HEK293 (cell line): ENCODE measurements at regions not wholly inside any gene's neighbourhood (a gene's known extent, or its start where the extent isn't known, plus 50 kb on each side); places are given as distances from the start of the nearest gene placed in this dataset.

Experiments
- CTCF ChIA-PET: fragments of 350-600 bp; formaldehyde crosslinking; extraction: SDS; loops from one replicate; lab custom pipeline; 2021; ENCODE audit warnings: antibody characterized with exemption; lab: Yijun Ruan, JAX
- POLR2A ChIA-PET: fragments of 300-600 bp; formaldehyde crosslinking; extraction: SDS; loops from one replicate; lab custom pipeline; 2020; ENCODE audit warnings: antibody characterized with exemption, inconsistent platforms; lab: Yijun Ruan, JAX
- H3K27ac ChIP-seq: fragments of 200-500 bp; sonication (Bioruptor generic); 2 replicates; pipeline ENCODE4 v1.5.1; 2014; ENCODE audit warnings: low read depth, low read length, control low read depth, inconsistent platforms; ENCODE audit errors: extremely low read depth
- H3K36me3 ChIP-seq, 2 experiments: fragments of 200-500 bp in 1 of 2; sonication (Bioruptor generic) in 1 of 2; 1 replicate in 1 of 2; 2 replicates in 1 of 2; pipeline ENCODE4 v1.5.1; 2014 to 2017; ENCODE audit warnings: inconsistent platforms in 2 of 2, low read length in 2 of 2; ENCODE audit not compliant: control insufficient read depth in 2 of 2, insufficient read depth in 1 of 2
- H3K4me1 ChIP-seq: fragments of 200-500 bp; sonication (Bioruptor generic); 2 replicates; pipeline ENCODE4 v1.5.1; 2014; ENCODE audit warnings: mild to moderate bottlenecking, low read length, inconsistent platforms; ENCODE audit not compliant: control insufficient read depth, insufficient read depth
- H3K4me3 ChIP-seq: 2 replicates; pipeline ENCODE4 v1.5.1; 2011; ENCODE audit warnings: low read depth, mild to moderate bottlenecking, control low read depth, low read length, moderate library complexity
- H3K9me3 ChIP-seq: fragments of 200-500 bp; sonication (Bioruptor generic); 2 replicates; pipeline ENCODE4 v1.5.1; 2014; ENCODE audit warnings: low read depth, low read length, inconsistent platforms; ENCODE audit not compliant: control insufficient read depth, insufficient read depth
- GLIS2 ChIP-seq: fragments of 450-650 bp; formaldehyde crosslinking; IDR thresholded peaks from 2 replicates; pipeline ENCODE4 v1.5.1; 2016; ENCODE audit warnings: missing biosample characterization, missing genetic modification characterization
- HOXC10 ChIP-seq: sonication (generic); formaldehyde crosslinking; IDR thresholded peaks from 2 replicates; pipeline ENCODE4 v1.8.1; 2023; ENCODE audit warnings: mild to moderate bottlenecking, missing genetic modification reagents
- KLF10 ChIP-seq: fragments of 450-650 bp; IDR thresholded peaks from 2 replicates; pipeline ENCODE4 v1.5.1; 2018; ENCODE audit warnings: missing biosample characterization, mild to moderate bottlenecking, missing genetic modification characterization
- MEIS1 ChIP-seq: sonication (generic); formaldehyde crosslinking; IDR thresholded peaks from 2 replicates; pipeline ENCODE4 v1.8.1; 2022; ENCODE audit warnings: missing genetic modification reagents, mild to moderate bottlenecking, borderline replicate concordance
- OSR2 ChIP-seq: fragments of 450-650 bp; formaldehyde crosslinking; IDR thresholded peaks from 2 replicates; pipeline ENCODE4 v1.5.1; 2016; ENCODE audit warnings: missing biosample characterization, missing genetic modification characterization
- RBAK ChIP-seq: fragments of 450-650 bp; formaldehyde crosslinking; IDR thresholded peaks from 2 replicates; pipeline ENCODE4 v1.5.1; 2016; ENCODE audit warnings: missing biosample characterization, missing genetic modification characterization
- SP7 ChIP-seq: fragments of 450-650 bp; formaldehyde crosslinking; IDR thresholded peaks from 2 replicates; pipeline ENCODE4 v1.5.1; 2016; ENCODE audit warnings: missing biosample characterization, missing genetic modification characterization
- ZBTB17 ChIP-seq: fragments of 450-650 bp; formaldehyde crosslinking; IDR thresholded peaks from 2 replicates; pipeline ENCODE4 v1.5.1; 2016; ENCODE audit warnings: missing biosample characterization, missing genetic modification characterization
- ZFP69B ChIP-seq: fragments of 450-650 bp; formaldehyde crosslinking; IDR thresholded peaks from 2 replicates; pipeline ENCODE4 v1.5.1; 2016; ENCODE audit warnings: missing biosample characterization, missing genetic modification characterization
- ZNF16 ChIP-seq: fragments of 450-650 bp; formaldehyde crosslinking; IDR thresholded peaks from 2 replicates; pipeline ENCODE4 v1.5.1; 2016; ENCODE audit warnings: low read depth, missing biosample characterization, missing genetic modification characterization
- ZNF223 ChIP-seq: fragments of 450-650 bp; formaldehyde crosslinking; IDR thresholded peaks from 2 replicates; pipeline ENCODE4 v1.5.1; 2016; ENCODE audit warnings: missing biosample characterization, missing genetic modification characterization
- ZNF24 ChIP-seq: fragments of 450-650 bp; formaldehyde crosslinking; IDR thresholded peaks from 2 replicates; pipeline ENCODE4 v1.5.1; 2016; ENCODE audit warnings: missing biosample characterization, missing genetic modification characterization
- ZNF302 ChIP-seq: fragments of 450-650 bp; formaldehyde crosslinking; IDR thresholded peaks from 2 replicates; pipeline ENCODE4 v1.5.1; 2016; ENCODE audit warnings: missing biosample characterization, missing genetic modification characterization, low read depth
- ZNF48 ChIP-seq: fragments of 450-650 bp; formaldehyde crosslinking; IDR thresholded peaks from 2 replicates; pipeline ENCODE4 v1.5.1; 2016; ENCODE audit warnings: missing biosample characterization, missing genetic modification characterization
- ZNF510 ChIP-seq: fragments of 450-650 bp; formaldehyde crosslinking; IDR thresholded peaks from 2 replicates; pipeline ENCODE4 v1.5.1; 2018; ENCODE audit warnings: mild to moderate bottlenecking, missing genetic modification characterization, missing biosample characterization; ENCODE audit not compliant: insufficient replicate concordance
- ZNF514 ChIP-seq: fragments of 450-650 bp; formaldehyde crosslinking; IDR thresholded peaks from 2 replicates; pipeline ENCODE4 v1.5.1; 2016; ENCODE audit warnings: missing biosample characterization, missing genetic modification characterization
- ZNF555 ChIP-seq: fragments of 450-650 bp; formaldehyde crosslinking; conservative IDR thresholded peaks from 2 replicates; pipeline ENCODE4 v1.5.1; 2017; ENCODE audit warnings: missing biosample characterization, mild to moderate bottlenecking, missing genetic modification characterization, inconsistent platforms
- ZNF610 ChIP-seq: fragments of 450-650 bp; formaldehyde crosslinking; IDR thresholded peaks from 2 replicates; pipeline ENCODE4 v1.5.1; 2016; ENCODE audit warnings: missing biosample characterization, missing genetic modification characterization, borderline replicate concordance
- ZNF621 ChIP-seq: fragments of 450-650 bp; formaldehyde crosslinking; IDR thresholded peaks from 2 replicates; pipeline ENCODE4 v1.5.1; 2017; ENCODE audit warnings: missing biosample characterization, missing genetic modification characterization
- ZNF623 ChIP-seq: fragments of 450-650 bp; formaldehyde crosslinking; IDR thresholded peaks from 2 replicates; pipeline ENCODE4 v1.5.1; 2016; ENCODE audit warnings: missing biosample characterization, missing genetic modification characterization
- ZNF660 ChIP-seq: fragments of 450-650 bp; IDR thresholded peaks from 2 replicates; pipeline ENCODE4 v1.5.1; 2018; ENCODE audit warnings: missing biosample characterization, mild to moderate bottlenecking, missing genetic modification characterization
- TF ChIP-seq, protein P1 (sequence below): fragments of 450-650 bp; formaldehyde crosslinking; IDR thresholded peaks from 2 replicates; pipeline ENCODE4 v1.5.1; 2017; ENCODE audit warnings: missing biosample characterization, missing genetic modification characterization
- TF ChIP-seq, protein P2 (sequence below): fragments of 450-650 bp; formaldehyde crosslinking; IDR thresholded peaks from 2 replicates; pipeline ENCODE4 v1.5.1; 2016; ENCODE audit warnings: missing biosample characterization, missing genetic modification characterization

GRCh38 chr20:48416002-48416401 lies 411.8 kb downstream of the PREX1 start:
- H3K36me3 ChIP-seq = no peaks in the 10 kb centered on the region
- CTCF ChIA-PET = no interaction called here
- TF ChIP-seq ZNF514 (tag by site-specific recombination) (no peak), ZNF223 (tag by site-specific recombination) (no peak), ZNF24 (tag by site-specific recombination) (no peak), KLF10 (tag by site-specific recombination) (no peak), ZBTB17 (tag by site-specific recombination) (peak; percentile 44; the same call in 1 of the 2 replicates)
- TF ChIP-seq, all 188 proteins: peak for 1
- POLR2A ChIA-PET = no interaction called here
- no peaks in the 10 kb centered on the region for H3K9me3 ChIP-seq
- H3K4me3 ChIP-seq = no peak overlapping the region
- no peaks in the 10 kb centered on the region for H3K4me1 ChIP-seq
- no peak overlapping the region for H3K27ac ChIP-seq

DNA sequence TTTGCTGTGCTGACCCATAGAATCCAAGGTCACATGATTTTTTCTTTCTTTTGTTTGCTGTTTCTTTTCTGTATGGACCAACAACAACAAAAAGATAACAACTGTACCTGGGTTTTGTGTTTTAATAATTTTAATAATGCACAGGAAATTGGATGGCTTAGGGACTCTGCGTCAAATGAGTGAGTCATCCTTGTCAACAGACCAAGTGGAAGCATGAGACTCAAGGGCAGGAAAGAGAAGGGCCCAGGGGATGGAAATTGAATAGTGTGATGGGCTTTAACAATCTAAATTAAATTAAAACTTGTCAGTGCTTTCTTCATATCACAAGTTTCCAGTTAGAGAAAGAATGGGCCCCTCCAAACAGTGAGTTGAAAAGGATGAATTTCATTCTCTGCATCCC lies 413.0 kb downstream of the PREX1 start:
- Histone ChIP-seq H3K4me1 (no peaks in the 10 kb centered on the region), H3K4me3 (no peak overlapping the region), H3K27ac (no peak overlapping the region), H3K36me3 (no peaks in the 10 kb centered on the region), H3K9me3 (no peaks in the 10 kb centered on the region)
- no peak for TF ChIP-seq ZNF302 (tag by site-specific recombination)
- TF ChIP-seq HOXC10 (CRISPR knock-in tag) = no peak
- no peak for TF ChIP-seq ZNF223 (tag by site-specific recombination)
- TF ChIP-seq GLIS2 (tag by site-specific recombination) = no peak
- TF ChIP-seq, protein P1, sequence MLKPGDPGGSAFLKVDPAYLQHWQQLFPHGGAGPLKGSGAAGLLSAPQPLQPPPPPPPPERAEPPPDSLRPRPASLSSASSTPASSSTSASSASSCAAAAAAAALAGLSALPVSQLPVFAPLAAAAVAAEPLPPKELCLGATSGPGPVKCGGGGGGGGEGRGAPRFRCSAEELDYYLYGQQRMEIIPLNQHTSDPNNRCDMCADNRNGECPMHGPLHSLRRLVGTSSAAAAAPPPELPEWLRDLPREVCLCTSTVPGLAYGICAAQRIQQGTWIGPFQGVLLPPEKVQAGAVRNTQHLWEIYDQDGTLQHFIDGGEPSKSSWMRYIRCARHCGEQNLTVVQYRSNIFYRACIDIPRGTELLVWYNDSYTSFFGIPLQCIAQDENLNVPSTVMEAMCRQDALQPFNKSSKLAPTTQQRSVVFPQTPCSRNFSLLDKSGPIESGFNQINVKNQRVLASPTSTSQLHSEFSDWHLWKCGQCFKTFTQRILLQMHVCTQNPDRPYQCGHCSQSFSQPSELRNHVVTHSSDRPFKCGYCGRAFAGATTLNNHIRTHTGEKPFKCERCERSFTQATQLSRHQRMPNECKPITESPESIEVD (tag by site-specific recombination) = no peak
- TF ChIP-seq ZNF623 (tag by site-specific recombination) = no peak
- TF ChIP-seq, protein P2, sequence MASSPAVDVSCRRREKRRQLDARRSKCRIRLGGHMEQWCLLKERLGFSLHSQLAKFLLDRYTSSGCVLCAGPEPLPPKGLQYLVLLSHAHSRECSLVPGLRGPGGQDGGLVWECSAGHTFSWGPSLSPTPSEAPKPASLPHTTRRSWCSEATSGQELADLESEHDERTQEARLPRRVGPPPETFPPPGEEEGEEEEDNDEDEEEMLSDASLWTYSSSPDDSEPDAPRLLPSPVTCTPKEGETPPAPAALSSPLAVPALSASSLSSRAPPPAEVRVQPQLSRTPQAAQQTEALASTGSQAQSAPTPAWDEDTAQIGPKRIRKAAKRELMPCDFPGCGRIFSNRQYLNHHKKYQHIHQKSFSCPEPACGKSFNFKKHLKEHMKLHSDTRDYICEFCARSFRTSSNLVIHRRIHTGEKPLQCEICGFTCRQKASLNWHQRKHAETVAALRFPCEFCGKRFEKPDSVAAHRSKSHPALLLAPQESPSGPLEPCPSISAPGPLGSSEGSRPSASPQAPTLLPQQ (tag by site-specific recombination) = no peak
- TF ChIP-seq ZNF16 = no peak
- no peak for TF ChIP-seq ZFP69B (tag by site-specific recombination)
- no peak for TF ChIP-seq ZNF510 (tag by site-specific recombination)
- TF ChIP-seq SP7 (tag by site-specific recombination) = no peak
- no peak for TF ChIP-seq OSR2 (tag by site-specific recombination)
- TF ChIP-seq ZNF621 (tag by site-specific recombination) = no peak
- no peak for TF ChIP-seq ZNF48 (tag by site-specific recombination)
- TF ChIP-seq MEIS1 (CRISPR knock-in tag) = no peak
- TF ChIP-seq ZNF660 = no peak
- TF ChIP-seq ZNF610 (tag by site-specific recombination) = no peak
- TF ChIP-seq RBAK (tag by site-specific recombination) = no peak
- TF ChIP-seq ZNF555 (tag by site-specific recombination) = no peak
- ChIA-PET POLR2A (no interaction called here), CTCF (no interaction called here)
